NCI-H510A treated with DMSO at 0.1 percent for 48 hours (cell line): ENCODE measurements at regions not wholly inside any gene's neighbourhood (a gene's known extent, or its start where the extent isn't known, plus 50 kb on each side); places are given as distances from the start of the nearest gene placed in this dataset.
"Not testable (repeated sequence)": the region's sequence is repeated elsewhere in the genome, so short reads cannot be mapped to it uniquely, and the experiment has no call there.

ENCODE experiments used
- DNase-seq: peaks from one replicate; lab custom pipeline; 2025; lab: John Stamatoyannopoulos, UW

DNA sequence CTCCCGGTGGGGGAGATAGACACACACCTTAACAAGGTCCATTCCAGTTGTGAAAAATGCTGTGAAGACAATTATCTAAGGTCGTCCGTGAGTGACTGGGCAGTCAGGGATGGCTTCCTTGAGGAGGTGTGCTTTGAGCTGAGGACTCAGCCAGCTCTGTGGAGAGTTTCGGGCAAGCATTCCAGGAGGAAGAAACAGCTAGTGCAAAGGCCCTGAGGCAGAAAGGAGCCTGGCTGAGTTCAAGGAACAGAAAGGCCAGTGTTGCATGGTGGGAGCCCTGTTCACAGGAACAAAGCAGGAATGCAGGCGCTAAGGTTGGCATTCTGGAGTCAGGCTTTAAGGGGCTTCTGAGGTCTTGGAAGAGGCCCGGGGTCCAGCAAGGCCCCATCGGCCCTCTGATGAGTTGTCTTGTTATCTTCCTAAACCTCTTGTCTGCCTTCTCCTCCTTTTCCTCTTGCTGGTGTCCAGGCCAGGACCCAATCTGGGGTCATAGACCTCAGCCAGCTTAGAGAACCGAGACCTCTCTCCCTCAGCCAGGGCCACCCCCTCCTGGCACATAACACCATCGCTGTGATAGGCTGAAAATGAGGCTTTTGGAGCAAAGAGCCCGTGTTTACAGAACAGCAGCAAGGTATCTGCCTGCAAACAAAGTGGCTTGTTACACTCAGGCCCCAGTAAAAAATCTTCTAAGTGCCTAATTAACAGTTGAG lies 270.2 kb upstream of the MVB12B start:
- no peak for DNase-seq

DNA sequence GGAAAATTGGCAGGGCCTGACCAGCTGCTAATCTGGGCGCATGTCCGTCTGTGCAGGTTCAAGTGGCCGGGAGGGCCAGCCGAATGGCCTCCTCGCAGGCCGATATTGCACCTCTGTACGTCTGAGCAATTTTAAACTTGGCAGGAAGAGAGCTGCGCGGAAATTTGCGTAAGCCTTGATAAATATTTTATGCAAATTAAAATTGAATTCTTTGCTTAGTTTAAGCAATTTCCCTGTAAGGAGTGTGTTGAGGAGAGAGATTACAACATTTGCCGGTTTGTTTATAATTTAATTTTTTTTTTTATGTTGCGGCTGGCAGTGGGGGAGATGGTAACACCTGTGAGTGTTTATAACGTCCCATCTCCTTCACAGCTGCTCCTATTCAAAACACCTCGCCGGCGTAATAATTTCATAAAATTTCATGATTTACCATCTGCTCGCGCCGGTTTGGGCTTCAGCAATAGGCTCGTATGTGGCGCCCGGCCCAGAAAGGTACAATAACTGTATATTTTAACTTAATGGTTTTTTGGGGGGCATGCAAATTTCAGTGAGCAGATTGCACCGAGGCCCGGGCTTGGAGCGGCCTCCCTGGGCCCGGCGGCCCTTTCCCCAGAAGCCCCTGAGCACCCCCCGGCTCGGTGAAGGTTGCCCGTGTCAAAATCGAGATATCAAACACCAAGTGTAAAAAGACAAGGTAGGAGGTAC lies 269.4 kb upstream of the MVB12B start:
- DNase-seq, result no peak

DNA sequence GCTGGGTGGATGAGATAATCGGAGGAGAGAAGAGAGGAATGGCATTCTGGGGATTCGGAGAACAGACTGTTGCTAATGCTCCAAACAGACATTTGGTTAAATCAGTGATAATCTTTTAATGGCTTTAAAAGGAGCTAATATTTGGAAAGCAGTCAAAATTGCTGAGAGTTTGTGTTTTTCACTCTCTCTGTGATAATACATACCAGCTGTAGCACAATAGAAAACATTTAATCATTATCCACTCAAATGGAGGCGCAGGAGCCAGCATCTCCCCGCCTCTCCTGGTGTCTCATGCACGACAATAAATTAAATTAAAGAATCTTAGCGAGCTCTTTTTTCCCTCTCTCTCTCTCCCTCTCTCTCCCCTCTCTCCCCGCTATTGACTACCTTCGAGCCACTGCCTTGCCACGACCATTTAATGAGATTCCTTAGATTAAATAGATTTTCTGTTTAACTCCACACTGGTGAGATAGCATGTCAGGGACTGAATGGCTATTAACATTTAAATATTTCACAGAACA lies 268.6 kb upstream of the MVB12B start:
- no peak for DNase-seq

DNA sequence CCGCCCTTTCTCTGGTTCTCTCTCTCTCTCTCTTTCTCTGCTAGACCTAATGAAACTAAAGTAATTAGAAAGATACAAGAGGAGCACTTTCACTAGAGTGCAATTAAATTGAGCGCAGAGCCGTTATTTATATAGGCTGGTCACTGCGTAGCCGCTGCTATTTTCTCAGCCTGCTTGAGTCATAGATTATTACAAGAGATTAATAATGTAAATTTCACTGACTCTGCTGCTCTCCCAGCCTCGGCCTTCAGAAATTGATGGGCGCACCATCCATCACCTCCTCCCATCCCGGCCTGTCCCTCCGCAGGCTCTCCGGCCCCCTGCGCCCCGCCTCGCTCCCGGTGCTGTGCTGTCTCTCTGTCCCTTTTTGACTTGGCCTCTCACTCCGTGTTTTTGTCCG lies 268.0 kb upstream of the MVB12B start:
- DNase-seq, result no peak

DNA sequence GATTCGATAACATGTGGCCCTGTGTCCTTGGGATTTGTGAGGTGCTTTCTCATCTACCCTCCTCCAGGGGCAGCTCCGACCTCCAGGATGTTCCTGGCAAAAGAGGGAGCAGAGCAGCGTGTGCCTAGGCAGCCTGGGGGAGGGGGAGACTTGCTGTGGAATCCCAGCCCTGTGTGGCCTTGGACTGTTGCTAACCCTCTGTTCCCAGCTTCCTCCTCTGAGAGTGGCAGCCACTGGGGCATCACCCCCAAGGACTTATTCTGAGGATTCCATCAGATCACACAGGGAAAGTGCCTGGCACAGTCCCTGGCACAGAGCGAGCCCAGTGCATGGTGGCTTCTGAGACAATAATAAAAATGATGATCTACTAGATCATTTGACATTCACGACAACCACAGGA lies 265.1 kb upstream of the MVB12B start:
- no peak for DNase-seq

DNA sequence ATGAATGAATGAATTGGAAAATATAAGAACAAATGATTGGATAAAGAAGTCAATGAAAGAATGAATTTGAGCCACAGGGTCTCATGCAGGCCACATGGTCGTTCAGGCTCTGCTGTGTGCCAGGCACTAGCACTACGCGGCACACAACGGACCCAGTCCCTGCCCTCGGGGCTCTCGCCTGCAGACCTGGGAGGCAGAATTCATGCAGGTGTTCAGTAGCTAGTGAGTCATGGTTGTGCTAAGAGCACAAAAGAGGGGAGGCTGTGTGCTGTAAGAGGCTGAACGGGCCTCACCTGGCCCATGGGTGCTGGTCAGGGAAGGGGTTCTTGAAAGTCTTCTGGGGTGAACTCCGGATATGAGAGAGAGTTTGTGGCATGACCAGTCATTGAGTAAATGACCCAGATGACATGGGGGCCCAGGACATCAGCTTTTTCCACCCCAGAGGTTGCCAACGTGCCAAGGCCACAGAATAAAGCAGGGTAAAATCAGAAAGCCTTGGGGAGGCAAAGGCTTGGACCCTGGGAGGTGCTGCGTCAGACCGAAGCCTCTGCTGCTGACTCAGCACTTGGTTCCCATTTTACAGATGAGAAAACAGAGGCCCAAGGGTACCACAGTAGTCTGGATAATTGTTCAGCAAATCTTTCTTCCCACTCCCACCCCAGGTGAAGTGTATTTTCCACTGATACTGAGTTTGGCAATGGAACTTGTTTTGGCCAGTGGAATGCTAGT lies 264.3 kb upstream of the MVB12B start:
- DNase-seq, result no peak

DNA sequence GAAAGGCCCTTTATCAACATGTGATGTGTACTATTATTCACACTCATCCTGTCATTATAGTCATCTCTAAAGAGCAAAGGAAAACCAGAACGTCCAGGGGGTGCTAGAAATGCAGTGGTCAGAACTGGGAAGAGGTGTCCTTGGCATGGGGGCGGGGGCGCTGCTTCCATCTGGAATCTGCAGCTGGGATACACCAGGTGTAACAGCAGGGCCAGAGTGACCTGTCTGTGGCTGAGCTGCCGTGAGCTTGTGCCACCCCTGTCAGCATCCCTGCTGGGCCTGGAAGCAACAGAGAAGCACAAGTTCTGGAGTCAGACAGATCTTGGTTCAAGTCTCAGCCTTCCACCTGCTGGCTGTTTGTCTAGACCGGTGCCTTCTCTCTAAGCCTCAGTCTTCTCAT lies 263.3 kb upstream of the MVB12B start:
- no peak for DNase-seq

DNA sequence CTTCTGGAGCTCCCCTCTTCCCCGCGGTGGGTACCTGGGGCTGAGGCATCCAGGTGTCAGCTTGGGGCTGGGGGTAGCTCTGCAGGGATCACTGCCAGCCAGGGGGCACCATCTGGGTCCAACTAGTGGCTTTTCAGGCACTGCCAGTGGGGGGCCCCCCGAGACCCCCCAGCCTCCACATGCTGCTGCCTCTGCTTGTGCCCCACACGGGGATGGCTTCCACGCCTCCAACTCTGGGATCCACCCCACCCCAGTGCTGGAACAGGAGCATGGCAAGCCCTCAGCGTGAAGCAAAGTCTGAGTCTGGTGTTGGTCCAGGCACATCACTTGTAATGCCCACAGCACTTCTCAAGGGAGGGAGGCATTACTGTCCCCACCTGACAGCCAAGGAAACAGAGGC lies 260.5 kb upstream of the MVB12B start:
- DNase-seq, result no peak

DNA sequence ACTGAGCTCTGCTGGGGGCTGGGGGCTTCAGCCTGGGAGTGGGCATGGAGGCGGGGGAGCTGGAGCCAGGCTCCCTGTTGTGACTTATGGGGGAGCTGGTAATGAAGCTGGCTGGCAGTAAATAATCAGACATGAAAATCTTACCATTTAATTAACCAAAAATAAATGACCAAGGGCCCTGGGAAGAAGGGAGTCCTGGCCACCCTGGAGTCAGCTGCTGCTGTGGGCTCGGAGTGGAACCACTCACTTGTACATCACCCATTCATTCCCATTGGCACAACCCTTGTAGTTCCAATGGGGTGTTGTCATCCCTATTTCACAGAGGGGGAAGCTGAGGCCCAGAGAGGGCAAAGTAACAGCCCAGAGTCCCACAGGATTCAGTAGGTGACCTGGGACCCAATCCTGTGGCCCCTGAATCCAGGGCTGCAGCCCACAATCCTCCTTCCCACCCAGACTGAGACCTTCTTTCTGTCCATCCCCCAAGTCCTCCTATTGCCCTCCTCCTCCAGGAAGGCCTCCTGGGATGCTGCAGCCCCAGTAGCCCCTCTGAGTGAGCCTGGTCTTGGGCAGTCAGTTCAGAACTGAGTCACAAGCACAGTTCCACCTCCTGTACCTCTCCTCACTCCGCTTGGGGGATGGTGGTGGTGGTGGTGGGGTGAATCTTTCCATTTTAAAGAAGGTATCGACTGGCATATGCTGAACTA lies 259.4 kb upstream of the MVB12B start:
- DNase-seq, result no peak

DNA sequence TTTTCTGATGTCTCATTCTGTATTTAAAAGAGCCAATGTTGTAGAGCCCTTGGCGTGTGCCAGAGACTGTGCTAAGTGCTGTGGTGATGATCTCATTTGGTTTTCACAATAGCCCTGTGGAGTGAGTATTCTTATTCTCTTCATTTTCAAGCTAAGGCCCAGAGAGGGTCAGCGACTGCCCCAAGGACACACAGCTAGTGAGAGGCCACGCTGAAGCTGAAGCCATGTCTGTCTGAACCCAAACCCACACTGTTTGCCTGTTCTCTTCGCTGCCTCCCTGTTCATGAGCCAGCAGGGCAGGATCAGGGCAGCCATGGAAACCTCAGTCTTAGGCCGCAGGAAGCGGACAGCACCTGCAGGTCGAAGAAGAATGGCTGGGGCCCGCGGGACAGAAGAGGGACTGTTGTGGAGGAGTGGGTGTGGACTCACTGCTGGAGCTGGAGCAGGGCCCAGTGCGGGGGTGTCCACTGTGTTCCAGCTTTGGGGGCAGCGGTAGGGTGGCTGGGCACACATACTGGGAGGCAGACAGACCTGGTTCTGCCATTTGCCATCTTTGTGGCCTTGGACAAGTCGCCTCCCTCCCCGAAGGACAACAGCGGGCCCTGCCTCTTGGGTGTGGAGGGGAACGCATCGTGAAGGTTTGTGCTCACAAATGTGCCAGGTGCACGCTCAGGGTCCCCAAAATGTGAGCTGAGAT lies 257.9 kb upstream of the MVB12B start:
- DNase-seq, result no peak

DNA sequence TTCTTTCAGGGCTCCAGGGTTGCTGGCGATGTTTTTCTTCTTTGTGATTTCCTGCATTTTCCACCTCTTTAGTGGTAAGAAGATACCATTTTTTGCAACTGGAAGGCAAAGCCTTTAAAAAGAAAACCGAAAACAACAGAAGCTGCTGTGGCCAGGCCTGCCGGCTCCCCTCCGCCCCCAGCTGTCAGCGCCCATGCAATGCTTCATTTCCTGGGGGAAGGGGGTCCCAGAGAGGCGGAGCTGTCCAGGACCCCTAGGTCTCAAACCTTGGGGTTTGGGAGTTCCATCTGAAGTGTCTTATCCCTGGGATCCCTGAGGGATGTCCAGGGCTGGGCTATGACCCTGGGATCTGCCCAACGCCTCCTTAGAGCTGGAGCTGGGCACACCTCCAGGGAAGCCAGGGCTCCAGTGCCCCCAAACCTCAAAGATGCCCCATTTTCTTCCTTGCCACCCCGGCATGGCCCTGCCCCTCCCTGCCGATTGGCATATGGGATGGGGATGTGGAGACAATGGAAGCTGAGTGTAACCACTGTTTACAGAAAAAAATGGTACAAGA lies 257.2 kb upstream of the MVB12B start:
- no peak for DNase-seq

DNA sequence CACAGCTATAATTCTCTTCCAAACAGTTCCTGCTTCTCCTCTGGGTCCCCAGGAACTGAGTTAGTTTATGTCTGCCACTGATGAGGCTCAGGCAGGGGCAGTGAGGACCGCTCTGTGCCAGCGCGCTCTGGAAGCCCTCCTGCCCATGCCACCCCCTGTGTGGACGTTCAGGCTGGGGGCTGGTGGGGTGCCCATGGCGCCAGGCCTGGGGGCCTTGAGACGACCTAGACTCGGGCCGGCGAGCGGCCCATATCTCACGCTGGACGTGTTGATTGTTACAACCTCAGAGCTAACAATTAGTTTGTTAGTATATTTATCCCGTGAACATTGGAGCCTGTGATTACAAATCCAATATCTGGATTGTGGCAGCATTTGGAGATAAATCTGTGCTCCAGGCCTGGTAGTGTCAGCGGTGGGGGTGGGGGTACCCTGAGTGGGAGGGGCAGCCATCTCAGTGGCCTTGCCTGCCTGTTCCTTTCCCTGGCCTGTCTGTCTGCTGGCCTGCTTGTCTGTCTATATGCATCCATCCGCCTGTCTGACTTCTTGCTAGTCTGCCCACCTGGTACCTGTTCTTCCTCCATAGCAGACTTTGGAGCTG lies 256.5 kb upstream of the MVB12B start:
- DNase-seq, result no peak

DNA sequence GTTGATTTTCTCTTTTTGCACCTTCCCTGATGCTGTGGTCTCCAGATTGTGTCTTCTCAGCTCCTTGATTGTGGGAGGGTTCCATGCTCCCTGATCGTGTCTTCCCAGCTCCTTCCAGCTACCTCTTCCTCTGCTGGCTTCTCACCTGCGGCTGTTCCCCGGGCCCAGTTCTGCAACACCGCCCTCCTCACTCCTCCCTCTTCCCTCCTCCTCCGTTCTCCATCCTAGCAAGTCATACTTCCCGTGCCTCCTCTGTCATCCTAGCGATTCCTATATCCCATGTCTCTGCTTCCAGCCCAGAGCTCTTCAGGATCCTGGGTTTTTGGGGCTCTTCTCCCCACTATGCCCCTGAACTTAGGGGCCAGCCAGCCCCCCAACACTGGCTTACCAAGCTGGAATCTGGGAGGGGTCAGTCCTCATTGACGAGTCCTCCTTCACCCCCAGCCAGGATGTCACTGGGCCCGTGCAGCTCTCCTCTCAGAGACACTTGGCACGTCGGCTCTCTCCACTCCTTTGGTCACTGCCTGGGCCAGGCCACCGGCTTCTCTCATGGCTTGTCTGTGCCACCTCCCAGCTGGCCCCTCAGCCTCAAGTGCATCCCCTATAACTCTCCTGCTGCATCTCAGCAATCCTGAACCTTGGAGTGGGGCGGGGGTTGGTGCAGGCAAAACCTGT lies 255.4 kb upstream of the MVB12B start:
- DNase-seq, result no peak

DNA sequence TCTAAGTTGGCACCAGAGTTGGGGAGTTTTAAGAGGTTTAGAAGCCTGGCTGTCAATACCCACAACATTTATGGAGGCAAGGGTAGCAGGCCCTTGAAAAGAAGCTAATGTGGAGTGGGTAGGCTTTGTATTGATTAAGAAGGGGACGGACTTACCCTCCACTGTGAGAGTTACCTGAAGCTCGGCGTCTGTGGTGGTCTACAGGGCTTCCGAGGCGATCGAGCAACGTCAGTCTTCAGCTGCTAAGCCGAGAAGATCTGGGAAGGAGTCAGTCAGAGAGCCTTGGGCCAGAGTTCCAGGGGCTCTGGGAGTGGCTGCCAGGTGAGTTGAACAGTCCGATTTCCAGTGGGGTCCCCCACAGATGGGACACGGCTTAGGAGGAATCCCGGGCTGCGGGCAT lies 249.0 kb upstream of the MVB12B start:
- not testable (repeated sequence) for DNase-seq

DNA sequence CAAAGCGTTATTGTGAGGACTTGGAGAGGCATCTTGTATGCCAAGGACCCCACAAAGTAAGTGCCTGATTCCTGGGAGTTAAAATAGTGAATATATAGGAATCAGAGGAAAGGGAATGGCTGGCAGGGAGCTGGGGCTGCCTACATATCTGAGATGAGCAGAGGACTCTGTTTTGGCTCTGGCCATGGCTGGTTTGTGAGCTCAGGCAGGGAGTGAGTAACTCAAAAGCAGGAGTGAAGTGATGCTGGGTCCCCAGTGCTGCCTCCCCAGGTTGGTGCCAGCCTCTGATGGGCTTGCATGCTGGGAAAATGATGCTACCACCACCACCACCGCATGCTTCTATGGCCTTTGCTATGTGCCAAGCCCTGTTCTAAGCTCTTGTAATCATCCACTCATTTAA lies 246.0 kb upstream of the MVB12B start:
- DNase-seq, result no peak

DNA sequence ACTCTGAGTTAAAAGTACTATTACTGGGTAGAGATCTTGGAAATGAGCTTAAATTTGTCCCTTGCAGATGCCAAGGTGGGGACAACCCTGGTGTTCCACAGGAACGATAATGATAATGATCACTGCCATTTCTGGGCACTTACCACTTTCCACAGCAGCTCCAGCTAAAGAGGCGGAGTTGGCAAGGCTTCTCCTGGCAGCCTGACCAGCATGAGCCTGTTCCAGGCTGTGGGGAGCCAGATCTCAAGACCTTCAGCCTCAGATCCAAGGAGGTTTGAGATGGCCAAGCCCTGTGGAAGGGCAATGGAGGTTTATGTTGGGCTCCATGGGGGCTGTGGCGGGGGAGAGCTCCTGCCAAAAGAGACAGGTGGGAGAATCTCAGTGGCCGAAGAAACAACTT lies 244.9 kb upstream of the MVB12B start:
- DNase-seq, result no peak

DNA sequence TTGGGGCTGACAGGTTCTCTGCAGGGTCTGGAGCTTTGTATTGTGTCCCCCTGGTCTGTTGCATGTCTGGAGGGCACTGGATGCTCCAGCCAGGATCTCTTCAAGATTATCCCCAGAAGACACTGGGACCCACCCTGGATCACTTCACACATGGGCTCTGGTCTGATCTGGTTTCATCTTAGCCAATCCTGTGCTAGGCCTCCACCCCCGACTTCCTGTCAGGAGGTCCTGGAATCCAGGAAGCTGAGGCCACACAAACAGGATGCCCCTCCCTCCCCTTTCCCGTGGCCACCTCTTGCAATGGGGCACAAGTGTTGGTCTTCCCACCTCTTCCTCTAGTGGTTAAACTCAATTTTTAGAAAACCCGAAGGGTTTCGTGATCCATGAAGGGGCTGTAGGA lies 242.6 kb upstream of the MVB12B start:
- no peak for DNase-seq

DNA sequence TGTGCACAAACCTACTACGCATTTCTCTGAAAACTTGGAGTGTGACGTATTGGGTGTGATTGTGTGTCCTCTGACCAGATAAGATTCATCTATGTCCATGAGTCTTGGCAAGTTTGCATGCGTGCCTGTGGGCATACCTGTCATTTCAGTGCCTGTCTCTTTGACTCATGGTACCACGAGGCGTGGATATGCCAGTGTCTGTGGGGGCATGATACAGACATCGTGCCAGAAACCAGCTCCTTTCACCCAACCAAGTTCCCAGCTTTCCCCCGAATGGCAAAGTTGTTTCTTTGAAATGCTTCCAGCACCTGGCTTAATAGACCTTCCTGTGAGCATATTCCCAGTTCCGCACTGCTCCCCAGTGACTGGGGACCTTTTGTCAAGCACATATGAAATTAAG lies 241.9 kb upstream of the MVB12B start:
- DNase-seq, result no peak

DNA sequence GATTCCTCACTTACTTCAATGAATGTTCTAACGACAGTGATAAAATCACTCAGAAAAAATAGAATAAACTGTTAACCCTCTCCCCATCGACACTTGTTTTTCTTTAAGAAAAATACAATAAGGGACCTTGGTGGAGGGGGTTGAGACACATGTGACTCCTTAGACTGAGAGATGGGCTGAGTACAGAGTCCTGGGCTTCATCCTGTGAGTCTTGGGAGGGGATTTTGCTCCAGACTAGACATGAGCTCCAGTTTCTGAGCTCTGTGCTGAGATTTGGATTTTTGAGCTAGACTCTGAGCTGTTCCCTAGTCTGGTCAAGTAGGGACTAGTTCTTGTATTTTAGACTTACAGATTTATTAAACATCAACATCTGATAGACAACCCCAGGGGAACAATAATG lies 241.5 kb upstream of the MVB12B start:
- no peak for DNase-seq

DNA sequence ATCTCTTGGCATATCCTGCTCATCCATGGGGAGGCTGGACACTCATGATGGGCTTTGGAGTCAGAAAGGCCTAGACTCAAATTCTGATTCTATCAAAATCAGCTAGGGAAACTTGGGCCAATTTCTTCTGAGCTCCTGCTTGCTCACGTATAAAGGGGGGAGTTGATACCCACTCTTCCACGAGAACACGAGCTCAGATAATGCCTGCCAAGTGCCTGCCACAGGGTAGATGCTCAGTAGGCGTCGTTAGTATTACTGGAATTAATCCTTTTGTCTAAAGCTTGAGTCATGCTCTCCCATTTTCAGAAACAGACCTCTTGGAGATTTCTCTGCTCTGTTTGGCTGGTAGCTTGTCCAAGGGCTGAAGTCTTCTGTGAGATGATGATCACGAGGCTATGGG lies 238.3 kb upstream of the MVB12B start:
- no peak for DNase-seq

DNA sequence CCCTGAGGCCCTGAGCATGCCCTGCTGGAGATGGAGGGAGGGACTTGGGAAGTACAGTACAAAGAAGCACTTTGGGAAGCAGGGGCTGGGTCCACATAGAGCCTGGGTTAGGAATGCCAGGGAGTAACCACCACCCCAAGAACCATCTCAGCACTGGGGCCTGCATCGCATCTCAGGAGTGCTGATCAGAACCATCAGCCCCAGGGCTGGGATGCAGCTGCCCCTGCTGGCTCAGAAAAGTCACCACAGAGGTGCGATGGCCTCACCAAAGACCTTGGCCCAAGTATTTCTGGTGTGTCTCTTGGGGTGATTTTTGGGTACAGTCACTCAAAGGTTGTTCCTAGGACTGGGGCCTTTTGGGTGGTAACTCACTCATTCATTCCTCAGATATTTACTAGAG lies 236.8 kb upstream of the MVB12B start:
- no peak for DNase-seq
